Chondrocyte (in vitro differentiated cells): ENCODE measurements at regions not wholly inside any gene's neighbourhood (a gene's known extent, or its start where the extent isn't known, plus 50 kb on each side); places are given as distances from the start of the nearest gene placed in this dataset.
A peak's percentile ranks its signal among the peaks of the same experiment; 100 is the strongest.
"Not testable (repeated sequence)": the region's sequence is repeated elsewhere in the genome, so short reads cannot be mapped to it uniquely, and the experiment has no call there.

Experiments
- DNase-seq: peaks from one replicate; pipeline ENCODE4 v3.0.0; 2021; ENCODE audit warnings: mixed read lengths, low spot score
- H3K27ac Mint-ChIP-seq: one replicate; pipeline ENCODE4 v1.8.0; 2021; ENCODE audit warnings: mild to moderate bottlenecking, moderate library complexity, mixed read lengths; ENCODE audit not compliant: unreplicated experiment
- H3K27me3 Mint-ChIP-seq: 2 replicates; pipeline ENCODE4 v1.8.0; 2021; ENCODE audit warnings: low read depth, mixed read lengths
- H3K36me3 Mint-ChIP-seq: 2 replicates; pipeline ENCODE4 v1.8.0; 2021; ENCODE audit warnings: low read depth, mixed read lengths
- H3K4me1 Mint-ChIP-seq: 2 replicates; pipeline ENCODE4 v1.8.0; 2021; ENCODE audit warnings: low read depth, mild to moderate bottlenecking, mixed read lengths
- H3K4me3 Mint-ChIP-seq: one replicate; pipeline ENCODE4 v1.8.0; 2021; ENCODE audit warnings: mild to moderate bottlenecking, moderate library complexity, mixed read lengths; ENCODE audit not compliant: unreplicated experiment
- H3K9me3 Mint-ChIP-seq: 2 replicates; pipeline ENCODE4 v1.8.0; 2021; ENCODE audit warnings: low read depth, mixed read lengths
- CTCF ChIP-seq: fragments of 200-600 bp; sonication (generic); IDR thresholded peaks from 2 replicates; pipeline ENCODE4 v1.5.0; 2021; ENCODE audit warnings: antibody characterized with exemption, mild to moderate bottlenecking, moderate library complexity

GRCh38 chr2:19631871-19632270 lies 269.9 kb downstream of the TTC32 start:
- peaks cover 10% of the 10 kb centered on the region for H3K4me1 Mint-ChIP-seq
- no peak overlapping the region for H3K27ac Mint-ChIP-seq
- H3K9me3 Mint-ChIP-seq: peaks cover 19% of the 10 kb centered on the region
- H3K27me3 Mint-ChIP-seq: no peaks in the 10 kb centered on the region
- no peak for TF ChIP-seq CTCF
- no peak for DNase-seq
- peaks cover 6% of the 10 kb centered on the region for H3K36me3 Mint-ChIP-seq
- no peak overlapping the region for H3K4me3 Mint-ChIP-seq

GRCh38 chr2:19630921-19631320 lies 270.9 kb downstream of the TTC32 start:
- no peak for TF ChIP-seq CTCF
- H3K4me1 Mint-ChIP-seq: peaks cover 10% of the 10 kb centered on the region
- H3K36me3 Mint-ChIP-seq: peaks cover 7% of the 10 kb centered on the region
- H3K4me3 Mint-ChIP-seq: no peak overlapping the region
- no peaks in the 10 kb centered on the region for H3K27me3 Mint-ChIP-seq
- H3K27ac Mint-ChIP-seq: no peak overlapping the region
- DNase-seq: no peak
- H3K9me3 Mint-ChIP-seq: peaks cover 28% of the 10 kb centered on the region

- no peak for DNase-seq
- no peaks in the 10 kb centered on the region for H3K27me3 Mint-ChIP-seq
- peaks cover 7% of the 10 kb centered on the region for H3K36me3 Mint-ChIP-seq
- peaks cover 11% of the 10 kb centered on the region for H3K4me1 Mint-ChIP-seq
- H3K4me3 Mint-ChIP-seq: no peak overlapping the region
- peaks cover 28% of the 10 kb centered on the region for H3K9me3 Mint-ChIP-seq
- H3K27ac Mint-ChIP-seq: no peak overlapping the region
- TF ChIP-seq CTCF: no peak
Measured at GRCh38 chr2:19627359-19627758, 268.9 kb upstream of the OSR1 start.

GRCh38 chr2:19623488-19623887 lies 265.1 kb upstream of the OSR1 start:
- Mint-ChIP-seq H3K4me1 (peaks cover 6% of the 10 kb centered on the region), H3K27me3 (no peaks in the 10 kb centered on the region), H3K4me3 (no peak overlapping the region), H3K36me3 (peaks cover 12% of the 10 kb centered on the region), H3K27ac (no peak overlapping the region), H3K9me3 (peaks cover 43% of the 10 kb centered on the region)
- DNase-seq: no peak
- no peak for TF ChIP-seq CTCF

GRCh38 chr2:19617257-19617848 lies 258.9 kb upstream of the OSR1 start:
- H3K4me3 Mint-ChIP-seq: no peak overlapping the region
- TF ChIP-seq CTCF: no peak
- no peaks in the 10 kb centered on the region for H3K27me3 Mint-ChIP-seq
- H3K4me1 Mint-ChIP-seq: peaks cover 3% of the 10 kb centered on the region
- peaks cover 57% of the 10 kb centered on the region for H3K9me3 Mint-ChIP-seq
- H3K27ac Mint-ChIP-seq: peak overlapping the region; percentile 55
- peaks cover 29% of the 10 kb centered on the region for H3K36me3 Mint-ChIP-seq
- DNase-seq: no peak

GRCh38 chr2:19615402-19615801 lies 257.0 kb upstream of the OSR1 start:
- H3K36me3 Mint-ChIP-seq: peaks cover 29% of the 10 kb centered on the region
- H3K9me3 Mint-ChIP-seq: peaks cover 53% of the 10 kb centered on the region
- H3K27ac Mint-ChIP-seq, H3K4me3 Mint-ChIP-seq, H3K27me3 Mint-ChIP-seq, DNase-seq, H3K4me1 Mint-ChIP-seq: not testable (repeated sequence)
